IPS DF 6.9 (cell line): ENCODE measurements at regions not wholly inside any gene's neighbourhood (a gene's known extent, or its start where the extent isn't known, plus 50 kb on each side); places are given as distances from the start of the nearest gene placed in this dataset.

Experiments used
- DNase-seq: peaks from one replicate; pipeline ENCODE4 v3.0.0-alpha.2; 2013; ENCODE audit warnings: low read depth, low spot score
- H3K27ac ChIP-seq: one replicate; pipeline ENCODE4 v1.5.1; 2013; ENCODE audit warnings: low read length, control low read depth
- H3K27me3 ChIP-seq: 2 replicates; pipeline ENCODE4 v1.6.1; 2013; ENCODE audit warnings: mild to moderate bottlenecking, low read length; ENCODE audit not compliant: control insufficient read depth, insufficient read depth
- H3K36me3 ChIP-seq: 2 replicates; pipeline ENCODE4 v1.6.1; 2013; ENCODE audit warnings: low read length; ENCODE audit not compliant: control insufficient read depth, insufficient read depth
- H3K4me1 ChIP-seq: 2 replicates; pipeline ENCODE4 v1.6.1; 2013; ENCODE audit warnings: low read length; ENCODE audit not compliant: control insufficient read depth, insufficient read depth
- H3K4me3 ChIP-seq: 2 replicates; pipeline ENCODE4 v1.5.1; 2013; ENCODE audit warnings: mild to moderate bottlenecking, low read length
- H3K9me3 ChIP-seq: 2 replicates; pipeline ENCODE4 v1.6.1; 2013; ENCODE audit warnings: low read length, inconsistent platforms; ENCODE audit not compliant: control insufficient read depth, insufficient read depth
- WGBS: extraction: QIAGEN DNeasy Blood & Tissue Kit; methylation state at CpG from one replicate; pipeline ENCODE4 v1.1.7; 2013; ENCODE audit warnings: mixed read lengths, missing lambda C conversion rate; ENCODE audit not compliant: insufficient read length, insufficient coverage; 5-methylcytosine and 5-hydroxymethylcytosine counted together

GRCh38 chr6:54681267-54681666 lies 165.3 kb upstream of the FAM83B start:
- no peak for DNase-seq
- no peak overlapping the region for H3K27ac ChIP-seq
- peaks cover 2% of the 10 kb centered on the region; the same call in 1 of the 2 replicates for H3K27me3 ChIP-seq
- H3K4me3 ChIP-seq, result no peak overlapping the region
- H3K4me1 ChIP-seq, result no peaks in the 10 kb centered on the region
- no peaks in the 10 kb centered on the region for H3K36me3 ChIP-seq
- H3K9me3 ChIP-seq, result no peaks in the 10 kb centered on the region
- WGBS, result no CpG with 5 or more reads among the region's 2 CpGs

DNA sequence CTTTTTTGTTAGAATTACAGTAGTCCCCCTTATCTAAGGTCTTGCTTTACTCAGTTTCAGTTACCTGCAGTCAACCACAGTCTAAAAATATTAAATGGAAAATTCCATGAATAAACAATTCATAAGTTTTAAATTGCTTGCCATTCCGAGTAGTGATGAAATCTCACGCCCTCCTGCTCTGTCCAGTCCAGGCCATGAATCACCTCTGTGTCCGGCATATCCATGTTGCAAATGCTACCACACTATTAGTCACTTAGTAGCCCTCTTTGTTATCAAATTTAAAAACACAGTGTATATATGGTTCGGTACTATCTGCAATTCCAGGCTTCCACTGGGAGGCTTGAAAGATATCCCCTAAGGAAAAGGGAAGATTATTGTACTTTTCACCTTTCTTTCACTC lies 164.6 kb upstream of the FAM83B start:
- Histone ChIP-seq H3K27me3 (peaks cover 7% of the 10 kb centered on the region; the same call in 1 of the 2 replicates), H3K4me1 (no peaks in the 10 kb centered on the region), H3K4me3 (no peak overlapping the region), H3K9me3 (no peaks in the 10 kb centered on the region), H3K27ac (no peak overlapping the region), H3K36me3 (no peaks in the 10 kb centered on the region)
- no CpG with 5 or more reads among the region's 4 CpGs for WGBS
- no peak for DNase-seq

- H3K9me3 ChIP-seq, result no peaks in the 10 kb centered on the region
- H3K4me3 ChIP-seq, result no peak overlapping the region
- no peak for DNase-seq
- WGBS, result no CpG with 5 or more reads among the region's 2 CpGs
- H3K4me1 ChIP-seq, result no peaks in the 10 kb centered on the region
- no peaks in the 10 kb centered on the region for H3K36me3 ChIP-seq
- H3K27ac ChIP-seq, result no peak overlapping the region
- H3K27me3 ChIP-seq, result peaks cover 25% of the 10 kb centered on the region; the same call in 1 of the 2 replicates
These were observed 157.0 kb upstream of the FAM83B start for GRCh38 chr6:54689620-54690019.

GRCh38 chr6:54690596-54690995 lies 156.0 kb upstream of the FAM83B start:
- no peak overlapping the region for H3K4me3 ChIP-seq
- no peaks in the 10 kb centered on the region for H3K36me3 ChIP-seq
- H3K9me3 ChIP-seq, result no peaks in the 10 kb centered on the region
- peaks cover 24% of the 10 kb centered on the region; the same call in 1 of the 2 replicates for H3K27me3 ChIP-seq
- no CpG with 5 or more reads among the region's 5 CpGs for WGBS
- H3K4me1 ChIP-seq, result no peaks in the 10 kb centered on the region
- DNase-seq, result no peak
- H3K27ac ChIP-seq, result no peak overlapping the region

DNA sequence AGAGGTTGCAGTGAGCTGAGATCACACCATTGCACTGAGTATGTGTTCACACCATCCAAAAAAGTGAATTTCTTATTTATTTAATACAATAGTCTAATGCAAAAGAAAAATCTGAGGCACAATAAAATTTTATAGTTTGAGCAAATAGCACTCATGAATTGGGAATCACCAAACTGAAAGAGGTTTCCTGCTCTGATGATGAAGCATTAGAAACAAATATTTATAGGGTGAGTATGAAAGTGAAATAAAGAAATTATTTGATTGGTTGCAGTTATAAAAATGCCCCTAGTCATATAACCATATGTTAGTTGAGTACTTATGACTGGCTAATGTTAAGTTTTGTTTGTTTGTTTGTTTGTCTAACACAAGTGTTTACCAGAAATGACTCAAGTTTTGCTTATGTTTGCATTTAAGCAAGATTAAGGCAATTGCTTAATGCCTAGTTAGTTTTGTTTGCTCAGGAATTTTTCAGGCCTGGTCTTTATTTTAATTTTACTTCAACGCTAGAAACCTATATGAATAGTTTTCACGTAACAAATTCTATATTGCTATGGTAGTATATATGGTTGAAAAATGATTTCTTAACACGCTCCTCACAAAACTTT lies 151.5 kb upstream of the FAM83B start:
- DNase-seq, result no peak
- no CpG with 5 or more reads among the region's 3 CpGs for WGBS

GRCh38 chr6:54695815-54696214 lies 150.8 kb upstream of the FAM83B start:
- no peak overlapping the region for H3K27ac ChIP-seq
- no peaks in the 10 kb centered on the region for H3K9me3 ChIP-seq
- no peak for DNase-seq
- H3K36me3 ChIP-seq, result no peaks in the 10 kb centered on the region
- H3K4me3 ChIP-seq, result no peak overlapping the region
- WGBS, result no CpG with 5 or more reads among the region's 3 CpGs
- H3K4me1 ChIP-seq, result no peaks in the 10 kb centered on the region
- peaks cover 9% of the 10 kb centered on the region; the same call in 1 of the 2 replicates for H3K27me3 ChIP-seq

More for the DNA sequence above, 151.5 kb upstream of the FAM83B start:
- no peak overlapping the region for H3K4me3 ChIP-seq
- no peaks in the 10 kb centered on the region for H3K36me3 ChIP-seq
- no peaks in the 10 kb centered on the region for H3K4me1 ChIP-seq
- peaks cover 11% of the 10 kb centered on the region; the same call in 1 of the 2 replicates for H3K27me3 ChIP-seq
- no peaks in the 10 kb centered on the region for H3K9me3 ChIP-seq
- H3K27ac ChIP-seq, result no peak overlapping the region

DNA sequence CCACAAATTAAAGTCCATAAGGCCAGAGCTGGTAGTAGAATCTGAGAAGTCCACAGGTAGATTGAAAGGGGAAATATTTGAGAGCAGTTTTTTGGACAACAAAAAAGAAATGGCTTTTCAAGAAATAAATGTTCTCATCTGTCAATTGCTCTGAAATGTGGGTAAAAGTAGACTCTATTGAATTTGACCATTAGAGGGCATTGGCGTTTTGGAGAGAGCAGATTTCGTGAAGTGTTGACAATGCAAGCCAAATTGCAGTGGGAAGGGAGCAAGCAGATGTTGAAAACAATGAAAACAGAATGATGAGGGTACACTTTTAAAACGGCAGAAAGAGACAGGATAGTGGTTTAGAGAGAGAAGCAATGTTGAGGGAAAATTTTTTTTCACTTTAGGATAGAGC lies 149.1 kb upstream of the FAM83B start:
- WGBS, result no CpG with 5 or more reads among the region's 3 CpGs
- Histone ChIP-seq H3K4me3 (no peak overlapping the region), H3K36me3 (no peaks in the 10 kb centered on the region), H3K9me3 (no peaks in the 10 kb centered on the region), H3K27me3 (peaks cover 3% of the 10 kb centered on the region; the same call in 1 of the 2 replicates), H3K4me1 (no peaks in the 10 kb centered on the region), H3K27ac (no peak overlapping the region)
- DNase-seq, result no peak

DNA sequence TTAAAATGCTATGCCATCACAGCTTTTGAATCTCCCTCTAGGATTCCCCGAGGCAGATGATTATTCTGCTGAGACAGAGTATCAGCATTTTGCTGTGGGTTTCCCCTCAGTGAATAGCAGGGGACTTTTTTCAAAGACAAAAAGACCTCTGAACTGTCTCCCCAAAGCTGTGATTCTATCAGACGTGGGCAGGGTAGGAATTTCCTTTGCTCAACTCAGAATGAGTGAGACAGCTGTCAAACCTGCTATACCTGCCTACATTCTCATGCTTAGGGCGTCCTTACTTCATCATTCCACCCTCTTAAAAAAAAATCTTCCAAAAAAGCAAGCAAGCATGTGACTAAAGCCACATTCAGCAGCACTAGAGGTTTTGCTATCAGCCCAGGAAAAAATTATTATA lies 147.6 kb upstream of the FAM83B start:
- Histone ChIP-seq H3K9me3 (no peaks in the 10 kb centered on the region), H3K4me1 (no peaks in the 10 kb centered on the region), H3K36me3 (no peaks in the 10 kb centered on the region), H3K27me3 (no peaks in the 10 kb centered on the region), H3K27ac (no peak overlapping the region), H3K4me3 (no peak overlapping the region)
- no peak for DNase-seq
- WGBS, result no CpG with 5 or more reads among the region's 3 CpGs

DNA sequence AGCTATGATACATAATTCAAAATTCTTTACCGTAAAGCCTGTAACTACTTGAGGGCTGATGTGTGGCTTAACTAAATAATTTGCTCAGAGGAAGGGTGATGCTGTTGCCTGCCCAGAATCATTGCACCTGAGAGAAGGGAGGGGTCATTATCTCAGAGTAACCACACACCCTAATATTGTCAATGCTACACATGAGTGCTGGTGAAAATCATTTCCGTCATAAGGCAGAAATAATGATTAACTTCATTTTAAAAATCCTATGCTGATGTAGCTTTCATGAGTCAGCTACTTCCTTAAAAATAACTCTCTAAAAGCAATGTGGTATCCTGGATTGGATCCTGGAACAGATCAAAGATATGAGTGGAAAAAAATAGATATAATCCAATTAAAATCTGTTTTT lies 146.4 kb upstream of the FAM83B start:
- Histone ChIP-seq H3K4me1 (no peaks in the 10 kb centered on the region), H3K36me3 (no peaks in the 10 kb centered on the region), H3K27me3 (no peaks in the 10 kb centered on the region), H3K27ac (no peak overlapping the region), H3K9me3 (no peaks in the 10 kb centered on the region), H3K4me3 (no peak overlapping the region)
- no CpG with 5 or more reads among the region's 2 CpGs for WGBS
- no peak for DNase-seq

DNA sequence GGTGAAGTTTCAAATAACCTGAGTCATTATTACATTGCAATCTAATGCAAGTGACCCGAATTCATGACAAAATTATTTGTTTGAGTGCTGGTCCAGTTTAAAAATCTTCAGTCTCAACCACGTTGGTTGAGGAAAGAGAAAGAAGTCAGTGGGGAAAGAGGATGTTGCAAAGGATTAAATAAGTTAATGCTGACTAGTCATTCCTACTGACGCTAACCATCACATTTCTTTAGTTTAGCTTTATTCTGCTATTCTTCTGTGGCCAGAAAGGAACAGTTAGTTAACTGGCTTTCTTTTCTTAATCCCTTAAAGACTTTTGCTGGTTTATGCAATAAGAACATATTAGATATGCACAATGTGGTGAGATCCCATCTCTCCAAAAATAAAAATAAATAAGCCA lies 143.8 kb upstream of the FAM83B start:
- Histone ChIP-seq H3K4me3 (no peak overlapping the region), H3K27me3 (no peaks in the 10 kb centered on the region), H3K4me1 (peaks cover 2% of the 10 kb centered on the region; the same call in 1 of the 2 replicates), H3K27ac (no peak overlapping the region), H3K36me3 (no peaks in the 10 kb centered on the region), H3K9me3 (no peaks in the 10 kb centered on the region)
- no CpG with 5 or more reads among the region's 3 CpGs for WGBS
- no peak for DNase-seq

DNA sequence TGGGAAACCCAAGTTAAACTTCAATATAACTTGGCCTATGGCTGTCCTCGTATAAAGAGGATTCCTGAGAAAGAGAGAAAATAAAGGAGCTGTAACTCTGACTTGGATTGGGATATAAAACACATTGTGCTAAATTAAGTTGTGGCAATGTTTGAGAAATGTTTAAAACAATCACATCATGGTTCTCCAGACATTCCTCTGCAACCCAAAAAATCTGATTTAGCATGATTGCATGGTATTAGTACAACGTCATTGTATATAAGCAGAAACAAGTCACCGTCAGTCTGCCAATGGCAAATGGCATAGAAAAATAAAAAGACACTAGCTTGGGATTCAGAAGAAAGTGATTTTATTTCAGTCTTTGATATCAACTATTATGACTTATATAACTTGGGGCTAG lies 140.2 kb upstream of the FAM83B start:
- Histone ChIP-seq H3K9me3 (no peaks in the 10 kb centered on the region), H3K27ac (no peak overlapping the region), H3K36me3 (no peaks in the 10 kb centered on the region), H3K4me1 (peaks cover 2% of the 10 kb centered on the region; the same call in 1 of the 2 replicates), H3K27me3 (no peaks in the 10 kb centered on the region), H3K4me3 (no peak overlapping the region)
- no CpG with 5 or more reads among the region's 3 CpGs for WGBS
- no peak for DNase-seq
